Naive B cell (primary cell): ENCODE measurements at regions not wholly inside any gene's neighbourhood (a gene's known extent, or its start where the extent isn't known, plus 50 kb on each side); places are given as distances from the start of the nearest gene placed in this dataset.

Source experiments
- ATAC-seq, 2 donors: fragments of 150-1000 bp; cut with Tn5 transposase; 2 replicates each; pipeline ENCODE4 v1.10.0; 2021; ENCODE audit warnings: low read depth in 2 of 2, mild to moderate bottlenecking in 2 of 2, moderate library complexity in 2 of 2
- DNase-seq: peaks from one replicate; pipeline ENCODE4 v3.0.0; 2022
- H3K27ac Mint-ChIP-seq, 6 donors: one replicate each; pipeline ENCODE4 v1.8.0; 2020 to 2022; ENCODE audit warnings: mild to moderate bottlenecking in 6 of 6, mixed read lengths in 6 of 6, moderate library complexity in 5 of 6, inconsistent platforms in 2 of 6
- H3K27me3 Mint-ChIP-seq, 3 donors: one replicate each; pipeline ENCODE4 v1.8.0; 2021 to 2022; ENCODE audit warnings: mixed read lengths in 3 of 3, mild to moderate bottlenecking in 1 of 3
- H3K36me3 Mint-ChIP-seq, 2 donors: one replicate each; pipeline ENCODE4 v1.8.0; 2020 to 2022; ENCODE audit warnings: mixed read lengths in 2 of 2, inconsistent platforms in 1 of 2, mild to moderate bottlenecking in 1 of 2
- H3K4me1 Mint-ChIP-seq, 3 donors: one replicate each; pipeline ENCODE4 v1.8.0; 2020 to 2022; ENCODE audit warnings: mixed read lengths in 3 of 3, inconsistent platforms in 1 of 3, mild to moderate bottlenecking in 1 of 3, moderate library complexity in 1 of 3
- H3K4me3 Mint-ChIP-seq, 8 donors: one replicate each; pipeline ENCODE4 v1.8.0; 2020 to 2022; ENCODE audit warnings: mild to moderate bottlenecking in 8 of 8, mixed read lengths in 8 of 8, moderate library complexity in 8 of 8, inconsistent platforms in 2 of 8
- H3K9me3 Mint-ChIP-seq, 7 donors: one replicate each; pipeline ENCODE4 v1.8.0; 2020 to 2022; ENCODE audit warnings: mixed read lengths in 7 of 7, mild to moderate bottlenecking in 5 of 7, inconsistent platforms in 2 of 7, moderate library complexity in 1 of 7

GRCh38 chr11:30811226-30811755 lies 225.1 kb upstream of the MPPED2 start:
- no peak for ATAC-seq
- H3K36me3 Mint-ChIP-seq, result no peaks in the 10 kb centered on the region
- no peaks in the 10 kb centered on the region for H3K27me3 Mint-ChIP-seq
- no peak for DNase-seq
- no peaks in the 10 kb centered on the region for H3K4me1 Mint-ChIP-seq
- no peak overlapping the region for H3K27ac Mint-ChIP-seq
- peaks cover 0 to 6% (median 3%) of the 10 kb centered on the region in 7 donors for H3K9me3 Mint-ChIP-seq
- no peak overlapping the region for H3K4me3 Mint-ChIP-seq

GRCh38 chr11:30810116-30810515 lies 224.0 kb upstream of the MPPED2 start:
- no peak for ATAC-seq
- Mint-ChIP-seq H3K4me1 (no peaks in the 10 kb centered on the region), H3K27ac (no peak overlapping the region), H3K36me3 (no peaks in the 10 kb centered on the region), H3K27me3 (no peaks in the 10 kb centered on the region), H3K9me3 (peaks cover 0 to 7% (median 3%) of the 10 kb centered on the region in 7 donors), H3K4me3 (no peak overlapping the region)
- no peak for DNase-seq

- H3K9me3 Mint-ChIP-seq, result peaks cover 0 to 7% (median 0%) of the 10 kb centered on the region in 7 donors
Measured at GRCh38 chr11:30801357-30801756, 215.2 kb upstream of the MPPED2 start.

GRCh38 chr11:30800904-30801303 lies 214.8 kb upstream of the MPPED2 start:
- no peak for DNase-seq
- no peak for ATAC-seq
- Mint-ChIP-seq H3K27ac (no peak overlapping the region), H3K4me1 (no peaks in the 10 kb centered on the region), H3K36me3 (no peaks in the 10 kb centered on the region), H3K9me3 (peaks cover 0 to 6% (median 0%) of the 10 kb centered on the region in 7 donors), H3K4me3 (no peak overlapping the region), H3K27me3 (peaks cover 0 to 8% (median 0%) of the 10 kb centered on the region in 3 donors)

More at GRCh38 chr11:30801357-30801756, 215.2 kb upstream of the MPPED2 start:
- no peak for ATAC-seq
- no peak overlapping the region for H3K4me3 Mint-ChIP-seq
- DNase-seq, result no peak
- peaks cover 0 to 8% (median 0%) of the 10 kb centered on the region in 3 donors for H3K27me3 Mint-ChIP-seq
- H3K27ac Mint-ChIP-seq, result no peak overlapping the region
- no peaks in the 10 kb centered on the region for H3K36me3 Mint-ChIP-seq
- H3K4me1 Mint-ChIP-seq, result no peaks in the 10 kb centered on the region

- H3K27me3 Mint-ChIP-seq, result peaks cover 0 to 8% (median 0%) of the 10 kb centered on the region in 3 donors
- DNase-seq (no peak), ATAC-seq (no peak)
- H3K9me3 Mint-ChIP-seq, result peaks cover 0 to 5% (median 2%) of the 10 kb centered on the region in 7 donors
- no peak overlapping the region for H3K27ac Mint-ChIP-seq
- H3K4me3 Mint-ChIP-seq, result no peak overlapping the region
- H3K36me3 Mint-ChIP-seq, result no peaks in the 10 kb centered on the region
- H3K4me1 Mint-ChIP-seq, result no peaks in the 10 kb centered on the region
Measured at GRCh38 chr11:30798547-30799236, 212.5 kb upstream of the MPPED2 start.

- Mint-ChIP-seq H3K27me3 (no peaks in the 10 kb centered on the region), H3K4me3 (no peak overlapping the region), H3K36me3 (peaks cover 4 to 7% of the 10 kb centered on the region in 2 donors), H3K27ac (no peak overlapping the region), H3K9me3 (peaks cover 2 to 8% (median 3%) of the 10 kb centered on the region in 7 donors), H3K4me1 (no peaks in the 10 kb centered on the region)
- ATAC-seq (no peak), DNase-seq (no peak)
Measured at GRCh38 chr11:30789270-30789669, 203.1 kb upstream of the MPPED2 start.

GRCh38 chr11:30788849-30789248 lies 202.7 kb upstream of the MPPED2 start:
- Mint-ChIP-seq H3K27me3 (no peaks in the 10 kb centered on the region), H3K27ac (no peak overlapping the region), H3K4me1 (no peaks in the 10 kb centered on the region), H3K36me3 (peaks cover 4 to 7% of the 10 kb centered on the region in 2 donors), H3K4me3 (no peak overlapping the region), H3K9me3 (peaks cover 2 to 8% (median 3%) of the 10 kb centered on the region in 7 donors)
- no peak for DNase-seq
- ATAC-seq, result no peak

- ATAC-seq (no peak), DNase-seq (no peak)
- Mint-ChIP-seq H3K36me3 (peaks cover 7% of the 10 kb centered on the region in 2 donors), H3K4me1 (no peaks in the 10 kb centered on the region), H3K4me3 (no peak overlapping the region), H3K27me3 (peaks cover 0 to 4% (median 0%) of the 10 kb centered on the region in 3 donors), H3K27ac (no peak overlapping the region), H3K9me3 (peaks cover 2 to 8% (median 3%) of the 10 kb centered on the region in 7 donors)
Measured at GRCh38 chr11:30786256-30787110, 200.3 kb upstream of the MPPED2 start.

GRCh38 chr11:30778596-30778995 lies 192.4 kb upstream of the MPPED2 start:
- no peaks in the 10 kb centered on the region for H3K4me1 Mint-ChIP-seq
- H3K36me3 Mint-ChIP-seq, result peaks cover 0 to 4% of the 10 kb centered on the region in 2 donors
- H3K9me3 Mint-ChIP-seq, result peaks cover 0 to 7% (median 0%) of the 10 kb centered on the region in 7 donors
- no peak for DNase-seq
- no peak for ATAC-seq
- H3K27ac Mint-ChIP-seq, result no peak overlapping the region
- H3K4me3 Mint-ChIP-seq, result no peak overlapping the region
- H3K27me3 Mint-ChIP-seq, result peaks cover 0 to 4% (median 0%) of the 10 kb centered on the region in 3 donors

- no peak overlapping the region for H3K27ac Mint-ChIP-seq
- DNase-seq (no peak), ATAC-seq (no peak)
- peaks cover 0 to 7% (median 0%) of the 10 kb centered on the region in 7 donors for H3K9me3 Mint-ChIP-seq
- H3K27me3 Mint-ChIP-seq, result no peaks in the 10 kb centered on the region
- no peaks in the 10 kb centered on the region for H3K36me3 Mint-ChIP-seq
- H3K4me1 Mint-ChIP-seq, result no peaks in the 10 kb centered on the region
- H3K4me3 Mint-ChIP-seq, result no peak overlapping the region
Measured at GRCh38 chr11:30775233-30775522, 189.0 kb upstream of the MPPED2 start.

GRCh38 chr11:30774496-30775232 lies 188.5 kb upstream of the MPPED2 start:
- Mint-ChIP-seq H3K4me1 (no peaks in the 10 kb centered on the region), H3K27me3 (no peaks in the 10 kb centered on the region), H3K9me3 (peaks cover 0 to 6% (median under 1%) of the 10 kb centered on the region in 7 donors), H3K4me3 (no peak overlapping the region), H3K36me3 (no peaks in the 10 kb centered on the region), H3K27ac (peak overlapping the region in 1 of 6 donors; percentile 45)
- ATAC-seq (no peak), DNase-seq (no peak)

- Mint-ChIP-seq H3K4me3 (no peak overlapping the region), H3K27ac (no peak overlapping the region), H3K27me3 (no peaks in the 10 kb centered on the region), H3K9me3 (peaks cover 0 to 5% (median 0%) of the 10 kb centered on the region in 7 donors), H3K4me1 (no peaks in the 10 kb centered on the region), H3K36me3 (no peaks in the 10 kb centered on the region)
- no peak for DNase-seq
- ATAC-seq, result no peak
Measured at GRCh38 chr11:30772908-30773307, 186.8 kb upstream of the MPPED2 start.

GRCh38 chr11:30763951-30764350 lies 177.8 kb upstream of the MPPED2 start:
- Mint-ChIP-seq H3K4me1 (no peaks in the 10 kb centered on the region), H3K36me3 (peaks cover 0 to 4% of the 10 kb centered on the region in 2 donors), H3K9me3 (peaks cover 0 to 18% (median 8%) of the 10 kb centered on the region in 7 donors), H3K4me3 (no peak overlapping the region), H3K27me3 (no peaks in the 10 kb centered on the region), H3K27ac (peak overlapping the region in 1 of 6 donors; percentile 55)
- ATAC-seq (no peak), DNase-seq (no peak)
